ENCODE measurements at regions not wholly inside any gene's neighbourhood (a gene's known extent, or its start where the extent isn't known, plus 50 kb on each side); places are given as distances from the start of the nearest gene placed in this dataset.

DNA sequence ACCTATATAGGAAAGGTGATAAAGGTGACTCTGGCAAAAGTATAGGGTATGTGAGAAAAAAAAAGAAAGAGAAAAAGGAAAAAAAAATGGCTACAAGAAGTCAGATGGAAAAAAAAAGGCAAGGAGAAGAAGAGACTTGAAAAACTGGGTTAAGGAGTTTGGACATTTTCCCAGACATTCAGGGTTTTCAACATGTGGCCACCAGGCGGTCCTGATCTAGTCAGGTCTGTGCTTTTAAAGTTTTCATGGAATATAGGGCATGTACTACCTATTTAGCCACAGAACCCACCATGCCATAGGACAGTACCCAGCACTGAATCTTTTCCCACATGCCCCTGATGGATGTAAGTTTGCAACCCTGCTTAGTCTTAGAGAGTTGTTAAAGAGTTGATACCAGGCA lies 433.7 kb downstream of the MAFB start:
- Mint-ChIP-seq H3K9me3 (0 out of 2 replicates have a peak, but pooled peaks cover 12% of the 10 kb centered on the region), H3K4me1 (peaks cover 5% of the 10 kb centered on the region; the same call in 1 of the 2 replicates), H3K27me3 (ENCODE audit: low read depth) (no peaks in the 10 kb centered on the region), H3K27ac (no peak overlapping the region), H3K36me3 (peaks cover 16% of the 10 kb centered on the region), H3K4me3 (no peak overlapping the region)
- ATAC-seq = peak; percentile 20; the same call in 1 of the 2 replicates
- CTCF ChIA-PET = interaction anchor here (0.6 kb wide), 1 partner anchor 40 kb away, joined by 3 read pairs; no protein-coding TSS in a partner anchor
- TF ChIP-seq, protein P1, sequence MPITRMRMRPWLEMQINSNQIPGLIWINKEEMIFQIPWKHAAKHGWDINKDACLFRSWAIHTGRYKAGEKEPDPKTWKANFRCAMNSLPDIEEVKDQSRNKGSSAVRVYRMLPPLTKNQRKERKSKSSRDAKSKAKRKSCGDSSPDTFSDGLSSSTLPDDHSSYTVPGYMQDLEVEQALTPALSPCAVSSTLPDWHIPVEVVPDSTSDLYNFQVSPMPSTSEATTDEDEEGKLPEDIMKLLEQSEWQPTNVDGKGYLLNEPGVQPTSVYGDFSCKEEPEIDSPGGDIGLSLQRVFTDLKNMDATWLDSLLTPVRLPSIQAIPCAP (CRISPR knock-in tag; IDR thresholded peaks at IDR 0.05) = no peak
- TF ChIP-seq, protein P2, sequence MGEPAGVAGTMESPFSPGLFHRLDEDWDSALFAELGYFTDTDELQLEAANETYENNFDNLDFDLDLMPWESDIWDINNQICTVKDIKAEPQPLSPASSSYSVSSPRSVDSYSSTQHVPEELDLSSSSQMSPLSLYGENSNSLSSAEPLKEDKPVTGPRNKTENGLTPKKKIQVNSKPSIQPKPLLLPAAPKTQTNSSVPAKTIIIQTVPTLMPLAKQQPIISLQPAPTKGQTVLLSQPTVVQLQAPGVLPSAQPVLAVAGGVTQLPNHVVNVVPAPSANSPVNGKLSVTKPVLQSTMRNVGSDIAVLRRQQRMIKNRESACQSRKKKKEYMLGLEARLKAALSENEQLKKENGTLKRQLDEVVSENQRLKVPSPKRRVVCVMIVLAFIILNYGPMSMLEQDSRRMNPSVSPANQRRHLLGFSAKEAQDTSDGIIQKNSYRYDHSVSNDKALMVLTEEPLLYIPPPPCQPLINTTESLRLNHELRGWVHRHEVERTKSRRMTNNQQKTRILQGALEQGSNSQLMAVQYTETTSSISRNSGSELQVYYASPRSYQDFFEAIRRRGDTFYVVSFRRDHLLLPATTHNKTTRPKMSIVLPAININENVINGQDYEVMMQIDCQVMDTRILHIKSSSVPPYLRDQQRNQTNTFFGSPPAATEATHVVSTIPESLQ (CRISPR knock-in tag; IDR thresholded peaks at IDR 0.05) = no peak
- TF ChIP-seq NR1H2 (CRISPR knock-in tag; IDR thresholded peaks at IDR 0.05) (no peak), PRDM15 (CRISPR knock-in tag; IDR thresholded peaks at IDR 0.05) (no peak), JAZF1 (CRISPR knock-in tag; IDR thresholded peaks at IDR 0.05) (no peak), ZNF263 (CRISPR knock-in tag; IDR thresholded peaks at IDR 0.05; ENCODE audit: low read depth) (no peak), ZNF416 (CRISPR knock-in tag; IDR thresholded peaks at IDR 0.05) (no peak), CREB1 (CRISPR knock-in tag; IDR thresholded peaks at IDR 0.05) (no peak), CBFB (CRISPR knock-in tag; IDR thresholded peaks at IDR 0.05; ENCODE audit: low read depth) (no peak), ATF1 (CRISPR knock-in tag; IDR thresholded peaks at IDR 0.05) (no peak), ZNF138 (CRISPR knock-in tag; conservative IDR thresholded peaks at IDR 0.05) (no peak), TCF7 (CRISPR knock-in tag; IDR thresholded peaks at IDR 0.05; ENCODE audit: low read depth) (no peak), SMAD4 (CRISPR knock-in tag; IDR thresholded peaks at IDR 0.05) (no peak), TP53 (CRISPR knock-in tag; IDR thresholded peaks at IDR 0.05) (no peak)
- TF ChIP-seq, protein P3, sequence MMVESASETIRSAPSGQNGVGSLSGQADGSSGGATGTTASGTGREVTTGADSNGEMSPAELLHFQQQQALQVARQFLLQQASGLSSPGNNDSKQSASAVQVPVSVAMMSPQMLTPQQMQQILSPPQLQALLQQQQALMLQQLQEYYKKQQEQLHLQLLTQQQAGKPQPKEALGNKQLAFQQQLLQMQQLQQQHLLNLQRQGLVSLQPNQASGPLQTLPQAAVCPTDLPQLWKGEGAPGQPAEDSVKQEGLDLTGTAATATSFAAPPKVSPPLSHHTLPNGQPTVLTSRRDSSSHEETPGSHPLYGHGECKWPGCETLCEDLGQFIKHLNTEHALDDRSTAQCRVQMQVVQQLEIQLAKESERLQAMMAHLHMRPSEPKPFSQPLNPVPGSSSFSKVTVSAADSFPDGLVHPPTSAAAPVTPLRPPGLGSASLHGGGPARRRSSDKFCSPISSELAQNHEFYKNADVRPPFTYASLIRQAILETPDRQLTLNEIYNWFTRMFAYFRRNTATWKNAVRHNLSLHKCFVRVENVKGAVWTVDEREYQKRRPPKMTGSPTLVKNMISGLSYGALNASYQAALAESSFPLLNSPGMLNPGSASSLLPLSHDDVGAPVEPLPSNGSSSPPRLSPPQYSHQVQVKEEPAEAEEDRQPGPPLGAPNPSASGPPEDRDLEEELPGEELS (CRISPR knock-in tag; IDR thresholded peaks at IDR 0.05) = no peak
- TF ChIP-seq, protein P4, sequence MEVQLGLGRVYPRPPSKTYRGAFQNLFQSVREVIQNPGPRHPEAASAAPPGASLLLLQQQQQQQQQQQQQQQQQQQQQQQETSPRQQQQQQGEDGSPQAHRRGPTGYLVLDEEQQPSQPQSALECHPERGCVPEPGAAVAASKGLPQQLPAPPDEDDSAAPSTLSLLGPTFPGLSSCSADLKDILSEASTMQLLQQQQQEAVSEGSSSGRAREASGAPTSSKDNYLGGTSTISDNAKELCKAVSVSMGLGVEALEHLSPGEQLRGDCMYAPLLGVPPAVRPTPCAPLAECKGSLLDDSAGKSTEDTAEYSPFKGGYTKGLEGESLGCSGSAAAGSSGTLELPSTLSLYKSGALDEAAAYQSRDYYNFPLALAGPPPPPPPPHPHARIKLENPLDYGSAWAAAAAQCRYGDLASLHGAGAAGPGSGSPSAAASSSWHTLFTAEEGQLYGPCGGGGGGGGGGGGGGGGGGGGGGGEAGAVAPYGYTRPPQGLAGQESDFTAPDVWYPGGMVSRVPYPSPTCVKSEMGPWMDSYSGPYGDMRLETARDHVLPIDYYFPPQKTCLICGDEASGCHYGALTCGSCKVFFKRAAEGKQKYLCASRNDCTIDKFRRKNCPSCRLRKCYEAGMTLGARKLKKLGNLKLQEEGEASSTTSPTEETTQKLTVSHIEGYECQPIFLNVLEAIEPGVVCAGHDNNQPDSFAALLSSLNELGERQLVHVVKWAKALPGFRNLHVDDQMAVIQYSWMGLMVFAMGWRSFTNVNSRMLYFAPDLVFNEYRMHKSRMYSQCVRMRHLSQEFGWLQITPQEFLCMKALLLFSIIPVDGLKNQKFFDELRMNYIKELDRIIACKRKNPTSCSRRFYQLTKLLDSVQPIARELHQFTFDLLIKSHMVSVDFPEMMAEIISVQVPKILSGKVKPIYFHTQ (CRISPR knock-in tag; IDR thresholded peaks at IDR 0.05) = no peak
- TF ChIP-seq, protein P5, sequence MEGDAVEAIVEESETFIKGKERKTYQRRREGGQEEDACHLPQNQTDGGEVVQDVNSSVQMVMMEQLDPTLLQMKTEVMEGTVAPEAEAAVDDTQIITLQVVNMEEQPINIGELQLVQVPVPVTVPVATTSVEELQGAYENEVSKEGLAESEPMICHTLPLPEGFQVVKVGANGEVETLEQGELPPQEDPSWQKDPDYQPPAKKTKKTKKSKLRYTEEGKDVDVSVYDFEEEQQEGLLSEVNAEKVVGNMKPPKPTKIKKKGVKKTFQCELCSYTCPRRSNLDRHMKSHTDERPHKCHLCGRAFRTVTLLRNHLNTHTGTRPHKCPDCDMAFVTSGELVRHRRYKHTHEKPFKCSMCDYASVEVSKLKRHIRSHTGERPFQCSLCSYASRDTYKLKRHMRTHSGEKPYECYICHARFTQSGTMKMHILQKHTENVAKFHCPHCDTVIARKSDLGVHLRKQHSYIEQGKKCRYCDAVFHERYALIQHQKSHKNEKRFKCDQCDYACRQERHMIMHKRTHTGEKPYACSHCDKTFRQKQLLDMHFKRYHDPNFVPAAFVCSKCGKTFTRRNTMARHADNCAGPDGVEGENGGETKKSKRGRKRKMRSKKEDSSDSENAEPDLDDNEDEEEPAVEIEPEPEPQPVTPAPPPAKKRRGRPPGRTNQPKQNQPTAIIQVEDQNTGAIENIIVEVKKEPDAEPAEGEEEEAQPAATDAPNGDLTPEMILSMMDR (IDR thresholded peaks at IDR 0.05) = no peak
- DNase-seq (ENCODE audit: low spot score) = no peak
- POLR2A ChIA-PET = no interaction called here

Data from WTC11 (cell line).